Coronary artery (tissue), 2 donors: ENCODE measurements at regions not wholly inside any gene's neighbourhood (a gene's known extent, or its start where the extent isn't known, plus 50 kb on each side); places are given as distances from the start of the nearest gene placed in this dataset.

Source experiments
- DNase-seq: peaks from one replicate; pipeline ENCODE4 v3.0.0-alpha.2; 2017; ENCODE audit warnings: low spot score
- H3K27ac ChIP-seq, 2 donors: fragments of 200-600 bp; sonication (generic); one replicate each; pipeline ENCODE4 v1.5.1; 2016 to 2019
- H3K4me3 ChIP-seq: fragments of 200-600 bp; sonication (generic); 2 replicates; pipeline ENCODE4 v1.5.1; 2016; ENCODE audit warnings: mild to moderate bottlenecking, moderate library complexity
- CTCF ChIP-seq: fragments of 200-600 bp; sonication (generic); IDR thresholded peaks from one replicate; pipeline ENCODE4 v1.5.1; 2019; ENCODE audit warnings: antibody characterized with exemption

DNA sequence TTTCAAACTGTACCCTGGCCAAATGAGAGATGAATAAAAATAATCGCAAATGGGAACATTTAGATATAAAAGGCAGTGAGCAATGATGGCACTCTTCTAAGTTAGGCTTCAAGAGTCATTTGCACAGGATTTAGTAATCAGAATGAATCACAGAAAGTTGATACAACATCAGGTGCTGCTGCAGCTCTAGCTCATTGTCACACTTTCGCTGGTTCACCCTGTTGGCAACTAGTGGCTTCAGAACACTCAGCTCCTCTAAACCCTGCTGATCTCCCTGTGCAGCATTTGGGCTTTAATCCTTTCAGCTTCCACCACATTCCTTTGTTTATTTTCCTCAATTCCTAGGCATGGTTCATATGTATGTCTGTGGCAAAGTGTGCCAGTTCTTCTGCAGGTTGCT lies 2071.2 kb upstream of the CDH6 start:
- H3K27ac ChIP-seq, result no peak overlapping the region
- no peak for TF ChIP-seq CTCF
- DNase-seq, result no peak
- no peak overlapping the region for H3K4me3 ChIP-seq

- DNase-seq, result no peak
- TF ChIP-seq CTCF, result no peak
- Histone ChIP-seq H3K27ac (no peak overlapping the region), H3K4me3 (no peak overlapping the region)
Observed at GRCh38 chr5:29114331-29114768, 2076.0 kb upstream of the CDH9 start.

DNA sequence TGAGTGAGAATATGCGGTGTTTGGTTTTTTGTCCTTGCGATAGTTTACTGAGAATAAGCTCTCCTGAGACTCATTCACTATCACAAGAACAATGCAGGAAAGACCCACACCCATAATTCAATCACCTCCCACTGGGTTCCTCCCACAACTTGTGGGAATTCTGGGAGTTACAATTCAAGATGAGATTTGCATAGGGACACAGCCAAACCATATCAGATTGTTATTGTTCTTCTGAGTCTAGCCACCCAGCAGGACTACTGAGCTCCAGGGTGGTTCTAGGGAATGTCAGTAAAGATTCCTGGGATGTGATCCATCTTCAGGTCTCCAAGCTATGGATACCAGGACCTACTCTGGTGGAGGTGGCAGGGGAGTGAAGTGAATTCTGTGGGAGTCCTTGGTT lies 2075.1 kb upstream of the CDH9 start:
- no peak for TF ChIP-seq CTCF
- no peak for DNase-seq

GRCh38 chr5:29099585-29099984 lies 2061.2 kb upstream of the CDH9 start:
- no peak for TF ChIP-seq CTCF
- no peak for DNase-seq
- H3K4me3 ChIP-seq, result no peak overlapping the region
- H3K27ac ChIP-seq, result no peak overlapping the region

More for the DNA sequence above, 2075.1 kb upstream of the CDH9 start:
- Histone ChIP-seq H3K27ac (no peak overlapping the region), H3K4me3 (no peak overlapping the region)

GRCh38 chr5:29089591-29090130 lies 2051.3 kb upstream of the CDH9 start:
- Histone ChIP-seq H3K27ac (no peak overlapping the region), H3K4me3 (no peak overlapping the region)
- DNase-seq, result no peak
- no peak for TF ChIP-seq CTCF

- no peak overlapping the region for H3K27ac ChIP-seq
- no peak overlapping the region for H3K4me3 ChIP-seq
- TF ChIP-seq CTCF, result no peak
- DNase-seq, result no peak
Observed at GRCh38 chr5:29085142-29085541, 2046.8 kb upstream of the CDH9 start.

- Histone ChIP-seq H3K27ac (no peak overlapping the region), H3K4me3 (no peak overlapping the region)
- DNase-seq, result no peak
- TF ChIP-seq CTCF, result no peak
Observed at GRCh38 chr5:29079771-29080170, 2041.4 kb upstream of the CDH9 start.
